HG02973 (cell line): ENCODE measurements at regions not wholly inside any gene's neighbourhood (a gene's known extent, or its start where the extent isn't known, plus 50 kb on each side); places are given as distances from the start of the nearest gene placed in this dataset.
A peak's percentile ranks its signal among the peaks of the same experiment; 100 is the strongest.

Experiments used
- ATAC-seq: cut with Tn5 transposase; IDR thresholded peaks from one replicate; pipeline ENCODE4 v1.9.1; 2021; ENCODE audit warnings: moderate library complexity; ENCODE audit not compliant: unreplicated experiment

GRCh38 chr20:7232796-7233195, 465.3 kb downstream of the BMP2 start:
- ATAC-seq: no peak

- no peak for ATAC-seq
Observed at GRCh38 chr20:7237251-7237650, 469.8 kb downstream of the BMP2 start.

DNA sequence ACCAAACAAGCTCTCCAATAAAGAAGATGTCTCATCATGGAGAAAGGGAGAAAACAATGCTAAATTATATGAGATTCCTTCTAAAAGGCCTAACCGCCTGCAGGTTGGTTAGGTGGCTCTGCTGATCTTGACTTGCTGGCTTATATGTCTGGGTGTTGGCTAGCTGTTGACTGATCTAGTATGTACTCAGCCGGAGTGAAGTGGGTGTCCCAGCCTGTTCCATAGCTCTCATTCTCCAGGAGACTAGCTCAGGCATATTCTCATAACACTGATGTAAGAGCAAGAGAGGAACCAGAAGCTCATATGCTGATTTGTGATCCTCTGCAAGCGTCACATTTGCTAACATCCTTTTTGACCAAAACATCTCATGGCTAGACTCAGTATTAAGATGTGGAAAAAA, 473.0 kb downstream of the BMP2 start:
- ATAC-seq: no peak

DNA sequence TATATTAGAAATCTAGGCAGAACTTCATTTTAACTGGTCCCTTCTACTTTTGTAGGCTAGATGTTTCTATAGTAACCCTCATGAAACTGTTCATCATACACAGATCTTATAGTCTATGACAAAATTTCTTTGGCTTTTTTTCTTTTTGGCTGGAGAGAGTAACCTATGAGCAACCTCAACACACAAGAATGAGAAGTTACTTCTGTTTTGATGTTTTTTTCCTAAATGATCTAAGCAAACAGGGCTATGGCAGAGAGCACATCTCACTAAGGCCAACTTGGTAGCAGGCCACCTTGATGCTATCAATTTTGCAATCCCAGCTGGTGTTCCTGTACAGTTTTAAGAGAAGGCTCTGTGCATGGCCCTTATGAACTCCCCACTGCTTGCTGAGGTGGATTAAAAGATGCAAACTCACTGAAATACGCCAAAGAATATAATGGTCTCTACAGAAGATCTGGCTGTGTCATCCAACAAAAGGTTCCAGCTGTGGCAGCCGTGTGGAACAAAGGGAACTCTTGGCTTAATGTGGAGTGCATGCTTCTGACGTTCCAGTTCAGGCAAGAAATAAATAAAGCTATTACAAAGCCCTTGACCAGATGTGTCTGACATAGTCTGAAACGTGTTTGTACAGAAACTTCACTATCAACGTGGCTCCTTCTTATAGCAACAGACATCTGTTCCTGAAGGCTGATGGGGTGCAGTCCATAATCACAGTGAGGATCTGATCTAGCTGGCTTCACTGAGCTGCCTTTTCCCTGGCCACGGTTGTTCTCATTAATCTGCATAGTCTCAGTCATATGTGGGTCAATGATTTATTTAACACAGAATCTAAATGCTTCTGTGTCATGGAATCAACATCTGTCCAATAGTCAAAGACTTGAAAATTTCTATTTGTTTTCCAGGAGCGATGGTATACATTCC, 481.1 kb downstream of the BMP2 start:
- ATAC-seq: no peak

- ATAC-seq: no peak
Observed at GRCh38 chr20:7250337-7250736, 482.9 kb downstream of the BMP2 start.

GRCh38 chr20:7257099-7257498, 489.6 kb downstream of the BMP2 start:
- ATAC-seq: no peak

- no peak for ATAC-seq
Observed at GRCh38 chr20:7257692-7258466, 490.4 kb downstream of the BMP2 start.

DNA sequence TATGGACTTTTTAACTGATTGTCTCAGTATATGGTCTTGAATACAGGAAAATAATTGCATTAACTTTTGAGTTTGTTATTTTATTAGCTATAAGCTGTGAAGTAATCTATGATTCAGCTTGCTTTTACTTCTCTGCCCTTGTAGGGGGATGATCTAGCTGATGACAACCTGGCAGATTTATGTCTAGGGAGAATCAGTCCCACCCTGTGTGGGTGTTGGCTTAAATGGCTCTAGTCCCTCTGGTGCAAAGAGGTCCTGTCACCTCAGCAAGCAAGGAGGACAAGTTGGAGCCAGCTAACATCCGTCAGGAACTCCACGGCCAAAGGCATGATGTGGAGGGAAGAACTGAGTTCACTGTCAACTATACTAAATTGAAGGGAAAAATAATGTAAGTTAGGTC, 495.3 kb downstream of the BMP2 start:
- no peak for ATAC-seq

DNA sequence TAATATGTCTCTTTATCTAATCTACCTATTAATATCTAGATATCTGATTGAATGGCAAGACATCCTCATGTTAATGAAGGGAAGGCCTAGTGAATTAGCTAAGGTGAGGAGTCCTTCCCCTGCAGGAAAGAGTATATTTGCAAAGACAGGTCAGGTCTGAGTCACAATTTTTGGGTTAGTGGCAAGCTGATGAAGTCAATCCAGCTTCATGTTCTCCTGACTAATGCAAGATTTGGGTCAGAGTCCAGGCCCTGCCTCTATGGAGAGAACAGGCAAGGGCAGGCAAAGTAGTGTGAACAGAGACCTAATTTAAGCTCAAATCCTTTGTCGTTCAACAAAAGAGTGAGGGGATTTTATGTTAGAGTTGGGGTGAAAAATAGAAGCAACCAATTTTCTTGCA, 496.7 kb downstream of the BMP2 start:
- no peak for ATAC-seq

DNA sequence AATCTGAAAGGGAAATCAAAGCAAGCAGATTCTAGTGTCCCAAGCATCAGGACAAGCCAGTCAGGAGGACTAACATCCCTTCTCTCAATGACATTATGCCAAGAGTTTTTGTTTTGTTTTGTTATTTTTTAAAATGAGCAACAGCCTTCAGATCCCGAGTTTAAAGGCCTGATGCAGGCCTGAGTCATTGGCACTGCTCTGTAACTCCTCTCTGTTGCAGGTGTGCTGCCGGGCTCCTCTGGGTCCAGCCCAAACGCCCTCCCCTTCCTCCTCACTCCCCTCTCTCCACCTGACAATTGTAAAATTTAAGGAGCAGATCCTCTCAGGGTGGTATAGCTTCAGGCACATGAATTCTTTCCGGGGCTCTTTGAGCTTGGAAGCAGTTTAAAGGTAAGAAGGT, 502.0 kb downstream of the BMP2 start:
- ATAC-seq: no peak

GRCh38 chr20:7272512-7272911, 505.0 kb downstream of the BMP2 start:
- ATAC-seq: no peak

DNA sequence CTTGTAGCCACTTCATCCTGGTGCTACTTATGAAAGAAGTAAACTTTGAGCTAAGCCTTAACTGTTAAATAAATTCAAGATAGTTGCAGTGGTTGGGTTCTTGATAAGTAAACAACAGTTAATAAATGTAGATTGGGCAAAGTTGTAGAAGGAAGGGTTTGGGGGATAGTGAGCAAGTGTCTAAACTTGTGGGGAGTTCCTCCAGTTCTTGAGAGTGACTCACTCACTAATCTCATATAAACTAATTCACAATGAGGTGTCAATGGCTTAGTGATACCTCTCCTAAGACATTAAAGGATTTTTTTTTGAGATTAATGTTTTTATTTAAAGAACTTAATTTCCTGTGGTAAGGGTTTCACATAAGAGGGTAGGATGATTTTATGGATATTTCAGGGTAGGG, 507.4 kb downstream of the BMP2 start:
- ATAC-seq: no peak

DNA sequence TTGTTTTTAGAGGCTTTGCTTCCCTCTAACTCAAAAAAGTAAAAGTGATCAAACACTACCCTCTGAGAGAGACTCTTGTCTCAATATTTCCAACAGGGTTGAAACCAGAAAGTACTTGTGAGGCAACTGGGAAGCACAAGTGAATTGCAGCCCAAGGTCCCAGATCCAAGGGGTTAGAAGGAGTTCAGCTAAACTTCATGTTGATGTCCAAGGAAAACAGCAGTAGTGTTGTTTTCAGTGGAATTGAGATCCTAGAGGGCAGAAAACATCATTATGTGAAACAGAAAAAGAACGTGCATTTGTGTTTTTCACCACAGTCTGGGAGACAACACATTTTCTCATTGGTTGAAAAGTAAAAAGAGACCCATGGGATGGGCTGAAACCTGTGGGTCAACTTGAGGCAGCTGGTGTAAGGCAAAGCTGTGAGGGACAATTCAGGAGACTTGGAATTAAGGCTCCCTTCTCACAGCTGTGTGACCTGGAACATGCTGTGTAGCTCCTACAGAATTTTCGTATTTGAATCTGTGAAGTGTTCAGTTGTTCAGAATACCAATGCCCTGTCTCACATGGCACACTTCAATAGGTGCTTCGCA, 508.3 kb downstream of the BMP2 start:
- ATAC-seq: no peak

- ATAC-seq: peak; percentile 66
Observed at GRCh38 chr20:7285918-7286556, 518.6 kb downstream of the BMP2 start.

- ATAC-seq: no peak
Observed at GRCh38 chr20:7291323-7291943, 523.9 kb downstream of the BMP2 start.

DNA sequence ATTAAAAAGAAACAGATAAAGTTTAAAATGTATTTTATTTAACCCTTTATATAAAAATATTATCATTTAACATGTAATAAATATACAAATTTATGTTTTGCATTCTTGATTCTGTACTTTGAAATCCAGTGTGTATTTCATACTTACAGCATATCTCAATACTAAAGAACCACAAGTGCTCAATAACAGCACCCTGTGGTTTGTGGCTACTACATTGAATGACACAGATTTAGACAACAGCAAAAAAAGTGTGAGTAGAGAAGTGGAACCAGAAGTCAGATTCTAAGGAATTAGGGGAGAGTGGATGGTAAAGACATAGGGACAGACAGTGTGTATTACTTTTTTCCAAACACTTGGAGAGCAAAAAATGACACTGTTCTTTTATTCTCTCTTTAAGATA, 524.5 kb downstream of the BMP2 start:
- ATAC-seq: no peak

- ATAC-seq: no peak
Observed at GRCh38 chr20:7294816-7295360, 527.4 kb downstream of the BMP2 start.

- no peak for ATAC-seq
Observed at GRCh38 chr20:7301807-7302206, 534.3 kb downstream of the BMP2 start.

DNA sequence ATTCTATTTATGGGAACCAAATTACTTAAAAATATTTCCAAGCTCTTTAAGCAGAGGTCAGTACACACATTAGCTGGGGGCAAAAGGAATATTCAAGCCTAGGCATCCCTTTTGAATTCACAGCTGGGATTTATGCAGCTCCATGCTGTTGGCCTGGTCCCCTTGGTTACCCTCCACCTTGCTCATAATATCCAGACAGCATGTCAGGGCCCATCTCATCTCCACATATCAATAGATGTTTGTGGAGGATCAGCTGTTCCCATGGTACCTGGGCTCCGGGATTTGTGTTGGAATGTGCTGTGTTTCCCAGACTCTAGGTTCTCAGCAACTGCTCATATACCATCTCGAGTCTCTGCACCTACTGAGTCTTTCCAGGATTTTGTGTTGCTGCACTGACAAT, 534.8 kb downstream of the BMP2 start:
- ATAC-seq: no peak

DNA sequence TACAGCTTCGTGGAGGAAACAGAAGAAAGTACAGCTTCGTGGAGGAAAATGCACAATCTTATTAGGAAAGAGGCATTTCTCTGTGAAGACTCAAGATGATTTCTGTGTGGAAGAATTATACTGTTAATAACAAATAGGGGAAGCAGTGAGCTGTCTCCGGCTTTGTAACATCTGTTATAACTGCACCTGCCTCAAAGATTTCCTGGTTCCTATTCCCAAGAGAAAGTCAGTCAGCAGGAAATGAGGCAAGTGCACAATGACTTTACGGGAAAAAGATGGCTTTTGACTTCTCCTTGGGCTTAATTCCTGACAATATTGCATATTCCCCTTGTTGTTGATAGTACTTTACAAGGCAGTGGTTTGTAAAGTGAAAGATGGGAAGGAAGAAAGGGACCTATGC, 538.5 kb downstream of the BMP2 start:
- ATAC-seq: no peak

- no peak for ATAC-seq
Observed at GRCh38 chr20:7308163-7308562, 540.7 kb downstream of the BMP2 start.
